ENCODE measurements at regions not wholly inside any gene's neighbourhood (a gene's known extent, or its start where the extent isn't known, plus 50 kb on each side); places are given as distances from the start of the nearest gene placed in this dataset.

- H3K9me3 ChIP-seq (ENCODE audit: control insufficient read depth, low read length, poor library complexity, severe bottlenecking) = no peaks in the 10 kb centered on the region
- no peak for ATAC-seq
- Mint-ChIP-seq H3K27me3 (no peaks in the 10 kb centered on the region), H3K4me3 (no peak overlapping the region), H3K36me3 (ENCODE audit: low read depth) (no peaks in the 10 kb centered on the region), H3K4me1 (no peaks in the 10 kb centered on the region), H3K27ac (no peak overlapping the region)
- no peak for DNase-seq
These were observed 867.4 kb upstream of the ADGRL2 start for GRCh38 chr1:80933346-80933745.

- no peaks in the 10 kb centered on the region for H3K9me3 ChIP-seq (ENCODE audit: control insufficient read depth, low read length, poor library complexity, severe bottlenecking)
- ATAC-seq = no peak
- H3K36me3 Mint-ChIP-seq (ENCODE audit: low read depth) = no peaks in the 10 kb centered on the region
- H3K4me3 Mint-ChIP-seq = no peak overlapping the region
- no peak overlapping the region for H3K27ac Mint-ChIP-seq
- no peaks in the 10 kb centered on the region for H3K4me1 Mint-ChIP-seq
- no peaks in the 10 kb centered on the region for H3K27me3 Mint-ChIP-seq
- no peak for DNase-seq
These were observed 869.6 kb upstream of the ADGRL2 start for GRCh38 chr1:80931178-80931577.

DNA sequence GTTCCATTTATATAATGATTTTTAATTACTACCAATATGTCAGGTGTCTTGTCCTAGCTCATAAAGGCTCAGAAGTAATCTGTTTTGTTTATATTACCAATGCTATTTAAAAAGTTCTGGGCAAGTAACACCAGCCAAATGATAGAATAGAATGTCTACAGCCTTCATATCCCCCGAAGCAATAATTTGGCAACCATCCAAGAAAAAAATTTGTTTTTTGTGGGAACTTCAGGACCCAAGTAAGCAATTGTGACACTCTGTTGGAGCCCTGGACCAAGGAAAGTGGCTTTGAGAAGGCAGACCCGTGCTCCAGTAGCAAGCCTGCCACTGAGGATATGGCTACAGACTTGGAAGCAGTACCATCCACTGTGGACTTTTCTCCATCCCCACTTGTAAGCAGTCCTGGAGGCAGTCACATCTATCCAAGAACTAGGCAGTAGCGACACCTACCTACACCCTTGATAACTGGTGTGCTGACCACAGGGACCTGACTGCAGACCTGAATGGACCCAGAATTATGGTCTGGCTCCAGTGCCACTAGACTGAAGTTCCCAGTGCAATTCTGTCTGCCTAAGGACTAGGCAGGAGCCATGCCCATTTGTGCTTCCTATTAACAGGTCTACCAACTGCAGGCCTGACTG is 870.7 kb upstream of the ADGRL2 start:
- ATAC-seq (no peak), DNase-seq (no peak)
- no peak overlapping the region for H3K27ac Mint-ChIP-seq
- no peaks in the 10 kb centered on the region for H3K27me3 Mint-ChIP-seq
- H3K9me3 ChIP-seq (ENCODE audit: control insufficient read depth, low read length, poor library complexity, severe bottlenecking) = no peaks in the 10 kb centered on the region
- no peaks in the 10 kb centered on the region for H3K4me1 Mint-ChIP-seq
- H3K36me3 Mint-ChIP-seq (ENCODE audit: low read depth) = no peaks in the 10 kb centered on the region
- H3K4me3 Mint-ChIP-seq = no peak overlapping the region

DNA sequence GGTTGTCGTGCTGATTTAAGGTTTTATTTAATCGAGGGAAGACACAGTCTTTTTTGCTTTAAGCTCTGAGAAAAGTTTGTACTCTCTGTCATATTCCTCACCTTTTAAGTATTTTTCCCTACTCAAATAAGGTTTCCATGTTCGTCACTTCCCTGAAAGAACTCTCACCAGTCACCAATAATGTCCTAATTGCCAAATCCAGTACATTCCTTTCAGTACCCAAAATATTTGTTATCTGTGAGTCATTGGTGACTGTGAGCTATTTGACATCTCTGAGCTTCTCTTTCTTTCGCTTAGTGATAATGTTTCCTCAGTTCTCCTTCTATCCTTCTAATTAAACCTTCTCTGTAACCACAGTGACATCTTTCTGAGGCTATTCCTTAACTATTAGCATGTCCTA is 874.2 kb upstream of the ADGRL2 start:
- Mint-ChIP-seq H3K27me3 (no peaks in the 10 kb centered on the region), H3K27ac (no peak overlapping the region), H3K36me3 (ENCODE audit: low read depth) (no peaks in the 10 kb centered on the region), H3K4me3 (no peak overlapping the region), H3K4me1 (no peaks in the 10 kb centered on the region)
- DNase-seq = no peak
- ATAC-seq = no peak
- H3K9me3 ChIP-seq (ENCODE audit: control insufficient read depth, low read length, poor library complexity, severe bottlenecking) = no peaks in the 10 kb centered on the region

GRCh38 chr1:80925130-80925805 is 875.5 kb upstream of the ADGRL2 start:
- H3K4me1 Mint-ChIP-seq = no peaks in the 10 kb centered on the region
- H3K27me3 Mint-ChIP-seq = no peaks in the 10 kb centered on the region
- DNase-seq (no peak), ATAC-seq (no peak)
- H3K9me3 ChIP-seq (ENCODE audit: control insufficient read depth, low read length, poor library complexity, severe bottlenecking) = no peaks in the 10 kb centered on the region
- no peaks in the 10 kb centered on the region for H3K36me3 Mint-ChIP-seq (ENCODE audit: low read depth)
- H3K4me3 Mint-ChIP-seq = no peak overlapping the region
- H3K27ac Mint-ChIP-seq = no peak overlapping the region

GRCh38 chr1:80924290-80924689 is 876.4 kb upstream of the ADGRL2 start:
- DNase-seq = no peak
- H3K27me3 Mint-ChIP-seq = no peaks in the 10 kb centered on the region
- no peak overlapping the region for H3K27ac Mint-ChIP-seq
- H3K9me3 ChIP-seq (ENCODE audit: control insufficient read depth, low read length, poor library complexity, severe bottlenecking) = no peaks in the 10 kb centered on the region
- H3K36me3 Mint-ChIP-seq (ENCODE audit: low read depth) = no peaks in the 10 kb centered on the region
- H3K4me1 Mint-ChIP-seq = no peaks in the 10 kb centered on the region
- no peak overlapping the region for H3K4me3 Mint-ChIP-seq
- ATAC-seq = no peak

DNA sequence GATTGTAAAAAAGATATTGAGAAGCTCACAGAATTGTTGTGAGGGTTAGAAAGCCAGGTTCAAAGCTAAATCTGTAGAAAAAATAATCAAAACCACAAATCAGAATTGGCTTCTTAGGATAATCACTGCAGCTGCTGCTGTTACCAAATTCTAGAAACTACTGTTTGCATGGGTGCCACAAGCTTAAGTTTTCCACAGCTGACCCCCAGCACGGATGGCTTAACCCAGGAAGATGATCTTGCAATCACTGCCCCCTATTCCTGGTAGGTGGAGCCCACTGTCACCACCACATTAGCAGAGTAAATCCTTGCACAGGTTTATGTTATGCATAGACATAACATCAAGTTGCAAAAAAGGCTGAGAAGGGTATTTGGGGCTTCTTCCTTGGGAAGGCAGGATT is 877.8 kb upstream of the ADGRL2 start:
- H3K36me3 Mint-ChIP-seq (ENCODE audit: low read depth) = no peaks in the 10 kb centered on the region
- ATAC-seq = no peak
- H3K27ac Mint-ChIP-seq = no peak overlapping the region

GRCh38 chr1:80919426-80919825 is 881.3 kb upstream of the ADGRL2 start:
- Mint-ChIP-seq H3K36me3 (ENCODE audit: low read depth) (no peaks in the 10 kb centered on the region), H3K27ac (no peak overlapping the region), H3K27me3 (no peaks in the 10 kb centered on the region), H3K4me3 (no peak overlapping the region), H3K4me1 (no peaks in the 10 kb centered on the region)
- DNase-seq (no peak), ATAC-seq (no peak)
- no peaks in the 10 kb centered on the region for H3K9me3 ChIP-seq (ENCODE audit: control insufficient read depth, low read length, poor library complexity, severe bottlenecking)

More for the DNA sequence above, 877.8 kb upstream of the ADGRL2 start:
- no peaks in the 10 kb centered on the region for H3K27me3 Mint-ChIP-seq
- H3K9me3 ChIP-seq (ENCODE audit: control insufficient read depth, low read length, poor library complexity, severe bottlenecking) = no peaks in the 10 kb centered on the region
- DNase-seq = no peak
- H3K4me1 Mint-ChIP-seq = no peaks in the 10 kb centered on the region
- no peak overlapping the region for H3K4me3 Mint-ChIP-seq

DNA sequence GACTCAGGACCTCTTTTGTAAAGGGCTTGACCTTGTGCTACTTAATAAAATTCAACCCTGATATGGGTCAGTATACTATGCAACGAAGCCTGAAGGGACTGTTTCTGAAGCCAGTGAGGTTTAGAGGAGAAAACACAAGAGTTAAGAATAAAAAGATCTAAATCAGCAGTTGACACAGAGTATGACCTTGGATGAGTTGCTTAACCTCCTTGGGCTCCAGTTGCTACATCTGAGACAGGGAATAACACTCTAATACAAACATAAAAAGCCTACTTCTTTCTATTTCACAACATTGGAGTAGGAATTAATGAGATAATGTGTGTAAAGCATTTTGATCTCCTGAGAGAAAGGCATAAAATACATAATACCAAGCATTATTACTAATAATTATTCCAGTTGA is 882.4 kb upstream of the ADGRL2 start:
- ATAC-seq = no peak
- Mint-ChIP-seq H3K4me1 (no peaks in the 10 kb centered on the region), H3K27ac (no peak overlapping the region), H3K27me3 (no peaks in the 10 kb centered on the region), H3K4me3 (no peak overlapping the region), H3K36me3 (ENCODE audit: low read depth) (no peaks in the 10 kb centered on the region)
- no peaks in the 10 kb centered on the region for H3K9me3 ChIP-seq (ENCODE audit: control insufficient read depth, low read length, poor library complexity, severe bottlenecking)
- no peak for DNase-seq

DNA sequence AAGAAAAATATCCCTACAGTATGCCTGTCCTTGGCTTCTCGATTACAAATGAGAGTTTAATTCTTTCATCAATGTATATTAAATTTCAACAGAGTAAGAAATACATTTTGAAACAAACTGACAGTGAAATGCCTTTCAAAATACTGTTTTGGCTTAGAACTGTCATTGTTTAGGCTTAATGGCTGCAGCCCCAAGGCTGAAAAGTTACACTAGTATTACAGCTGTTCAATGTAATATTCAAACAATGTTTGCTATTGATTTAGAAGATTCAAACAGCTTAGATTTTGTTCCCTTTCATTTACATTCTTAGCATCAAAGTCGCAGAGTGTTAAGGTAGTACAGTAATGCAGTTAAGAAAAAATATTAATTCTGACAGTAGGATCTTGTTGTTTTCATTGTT is 882.9 kb upstream of the ADGRL2 start:
- no peaks in the 10 kb centered on the region for H3K9me3 ChIP-seq (ENCODE audit: control insufficient read depth, low read length, poor library complexity, severe bottlenecking)
- ATAC-seq (no peak), DNase-seq (no peak)
- Mint-ChIP-seq H3K27me3 (no peaks in the 10 kb centered on the region), H3K4me3 (no peak overlapping the region), H3K4me1 (no peaks in the 10 kb centered on the region), H3K27ac (no peak overlapping the region), H3K36me3 (ENCODE audit: low read depth) (no peaks in the 10 kb centered on the region)

DNA sequence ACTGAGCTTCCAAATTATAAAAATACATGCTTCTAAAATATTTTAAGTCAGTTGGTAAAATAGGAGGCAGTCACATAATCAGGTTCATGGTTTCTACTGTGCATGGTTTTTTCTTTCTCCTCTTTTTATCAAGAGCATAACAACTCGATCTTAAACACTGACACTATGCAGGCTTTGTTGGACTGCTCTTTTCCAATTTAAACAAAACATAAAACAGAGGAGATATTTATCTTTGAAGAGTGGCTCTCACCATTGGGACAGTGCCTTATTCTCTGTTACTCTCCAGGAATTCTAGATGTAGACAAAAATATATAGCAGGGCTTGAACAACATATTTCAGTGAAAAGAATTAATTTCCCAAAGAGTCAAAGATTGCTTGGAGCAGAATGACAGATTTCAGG is 883.5 kb upstream of the ADGRL2 start:
- Mint-ChIP-seq H3K27ac (no peak overlapping the region), H3K4me3 (no peak overlapping the region), H3K36me3 (ENCODE audit: low read depth) (no peaks in the 10 kb centered on the region), H3K4me1 (no peaks in the 10 kb centered on the region), H3K27me3 (no peaks in the 10 kb centered on the region)
- no peak for DNase-seq
- no peaks in the 10 kb centered on the region for H3K9me3 ChIP-seq (ENCODE audit: control insufficient read depth, low read length, poor library complexity, severe bottlenecking)
- ATAC-seq = no peak

DNA sequence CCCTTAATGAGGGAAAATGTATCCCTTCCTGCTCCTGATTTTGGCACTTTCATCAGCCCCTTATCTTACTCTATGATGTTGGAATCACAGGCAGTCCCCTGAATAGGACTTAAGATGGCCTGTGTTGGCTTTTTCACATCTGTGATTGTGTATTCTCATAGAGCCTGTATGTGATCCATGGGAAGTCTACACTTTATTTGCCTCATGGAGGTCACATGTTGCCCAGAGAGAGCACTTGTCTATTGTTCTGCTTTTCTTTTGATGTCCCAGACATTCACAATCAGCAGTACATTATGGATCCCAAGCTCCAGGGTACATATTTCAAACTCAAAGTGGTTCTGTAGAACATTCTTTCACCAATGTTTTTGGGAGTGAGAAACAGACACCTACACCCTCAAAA is 885.2 kb upstream of the ADGRL2 start:
- DNase-seq = no peak
- Mint-ChIP-seq H3K36me3 (ENCODE audit: low read depth) (no peaks in the 10 kb centered on the region), H3K27ac (no peak overlapping the region), H3K4me3 (no peak overlapping the region), H3K27me3 (no peaks in the 10 kb centered on the region), H3K4me1 (no peaks in the 10 kb centered on the region)
- H3K9me3 ChIP-seq (ENCODE audit: control insufficient read depth, low read length, poor library complexity, severe bottlenecking) = no peaks in the 10 kb centered on the region
- no peak for ATAC-seq

GRCh38 chr1:80910426-80910825 is 890.3 kb upstream of the ADGRL2 start:
- Mint-ChIP-seq H3K4me3 (no peak overlapping the region), H3K27me3 (no peaks in the 10 kb centered on the region), H3K27ac (no peak overlapping the region), H3K36me3 (ENCODE audit: low read depth) (no peaks in the 10 kb centered on the region), H3K4me1 (no peaks in the 10 kb centered on the region)
- no peak for DNase-seq
- ATAC-seq = no peak
- no peaks in the 10 kb centered on the region for H3K9me3 ChIP-seq (ENCODE audit: control insufficient read depth, low read length, poor library complexity, severe bottlenecking)

GRCh38 chr1:80909172-80909784 is 891.5 kb upstream of the ADGRL2 start:
- H3K4me3 Mint-ChIP-seq = no peak overlapping the region
- H3K27me3 Mint-ChIP-seq = no peaks in the 10 kb centered on the region

More at GRCh38 chr1:80909172-80909784, 891.5 kb upstream of the ADGRL2 start:
- no peaks in the 10 kb centered on the region for H3K4me1 Mint-ChIP-seq
- H3K36me3 Mint-ChIP-seq (ENCODE audit: low read depth) = no peaks in the 10 kb centered on the region
- DNase-seq (no peak), ATAC-seq (no peak)
- no peaks in the 10 kb centered on the region for H3K9me3 ChIP-seq (ENCODE audit: control insufficient read depth, low read length, poor library complexity, severe bottlenecking)
- no peak overlapping the region for H3K27ac Mint-ChIP-seq
